ENCODE measurements at regions not wholly inside any gene's neighbourhood (a gene's known extent, or its start where the extent isn't known, plus 50 kb on each side); places are given as distances from the start of the nearest gene placed in this dataset.

- TF ChIP-seq CTCF (IDR thresholded peaks at IDR 0.05) (no peak), EZH2phosphoT487 (IDR thresholded peaks at IDR 0.05) (no peak)
These were observed 294.7 kb downstream of the TDRD15 start for GRCh38 chr2:21418456-21418855.
